SKM-1 treated with dmso at 0.1 percent for 144 hours (cell line): ENCODE measurements at regions not wholly inside any gene's neighbourhood (a gene's known extent, or its start where the extent isn't known, plus 50 kb on each side); places are given as distances from the start of the nearest gene placed in this dataset.
A peak's percentile ranks its signal among the peaks of the same experiment; 100 is the strongest.

Experiments
- DNase-seq: peaks from one replicate; lab custom pipeline; 2025; ENCODE audit not compliant: unreplicated experiment; lab: John Stamatoyannopoulos, UW

DNA sequence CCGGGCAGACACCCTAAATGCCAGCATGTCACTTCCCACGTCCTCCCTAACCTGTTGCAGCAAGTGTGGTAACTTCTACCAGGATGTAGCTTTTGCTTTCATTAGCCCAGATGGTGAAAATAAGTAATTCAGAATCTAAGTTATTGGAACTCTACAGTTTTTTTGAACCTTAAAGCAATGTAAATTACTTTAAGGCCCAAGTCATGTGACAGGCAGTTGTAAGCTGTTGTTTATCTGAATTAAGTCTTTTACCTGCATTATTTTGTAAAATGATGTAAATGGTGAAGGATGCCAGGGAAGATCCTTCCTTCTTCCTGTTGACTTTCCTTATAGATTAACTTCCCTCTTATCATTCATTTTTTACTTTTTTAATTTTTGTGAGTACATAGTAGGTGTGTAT, 670.2 kb downstream of the SEMA5A start:
- no peak for DNase-seq

DNA sequence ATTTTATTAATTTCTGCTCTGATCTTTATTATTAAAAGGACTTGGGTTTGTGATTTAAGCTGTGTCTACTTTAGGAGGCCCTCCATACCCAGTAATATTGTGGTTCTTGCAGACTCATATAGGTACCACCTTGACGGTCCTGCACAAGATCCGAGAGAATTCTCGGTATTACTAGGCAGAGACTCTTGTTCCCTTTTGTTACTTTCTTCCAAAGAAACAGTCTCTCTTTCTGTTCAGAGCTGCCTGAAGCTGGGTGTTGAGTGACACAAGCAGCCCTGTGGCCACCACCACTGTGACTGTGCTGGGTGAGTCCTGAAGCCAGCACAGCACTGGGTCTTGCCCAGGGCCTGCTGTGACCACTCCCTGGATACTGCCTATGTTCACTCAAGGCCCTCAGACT, 666.6 kb downstream of the SEMA5A start:
- DNase-seq: no peak

GRCh38 chr5:8884029-8884428, 661.8 kb downstream of the SEMA5A start:
- no peak for DNase-seq

DNA sequence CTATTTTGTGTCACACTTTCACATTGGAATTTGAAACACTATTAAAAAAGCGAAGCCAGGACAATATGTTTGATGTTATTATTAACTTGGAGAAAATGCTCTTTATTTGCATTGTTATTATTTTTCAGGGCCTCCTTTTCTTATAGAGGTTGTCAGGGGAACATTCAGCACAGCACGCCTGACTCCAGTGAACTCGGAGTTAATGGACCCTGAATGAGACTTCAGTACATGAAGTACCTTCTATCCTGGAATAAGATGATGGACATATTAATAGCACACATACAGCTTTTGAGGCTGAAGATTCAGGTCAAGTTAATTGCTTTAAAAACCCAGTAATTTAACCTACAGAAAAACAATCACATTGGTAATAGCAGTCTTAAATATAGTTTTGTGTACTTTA, 652.9 kb downstream of the SEMA5A start:
- DNase-seq: no peak

DNA sequence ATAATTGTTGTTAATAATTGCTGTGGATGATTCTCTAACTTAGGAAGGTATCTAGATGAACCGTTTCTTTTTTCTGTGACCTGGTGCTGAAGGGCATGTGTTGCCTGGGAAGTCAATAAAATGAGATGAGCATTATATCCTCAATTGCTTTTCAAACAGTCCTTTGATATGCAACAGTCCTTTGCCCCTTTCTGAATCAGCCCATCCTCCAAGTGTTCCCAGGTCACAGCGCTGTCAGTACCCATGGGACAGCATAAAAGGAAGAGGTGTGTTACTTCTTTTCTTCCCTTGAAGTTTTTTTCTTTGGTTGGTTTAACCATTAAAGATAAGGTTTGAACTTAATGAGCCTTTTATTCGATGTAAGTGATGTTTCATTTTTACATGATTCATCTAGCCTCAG, 651.8 kb downstream of the SEMA5A start:
- no peak for DNase-seq

- DNase-seq: no peak
Measured at GRCh38 chr5:8895062-8895461, 650.8 kb downstream of the SEMA5A start.

GRCh38 chr5:8895599-8895998, 650.3 kb downstream of the SEMA5A start:
- DNase-seq: no peak

DNA sequence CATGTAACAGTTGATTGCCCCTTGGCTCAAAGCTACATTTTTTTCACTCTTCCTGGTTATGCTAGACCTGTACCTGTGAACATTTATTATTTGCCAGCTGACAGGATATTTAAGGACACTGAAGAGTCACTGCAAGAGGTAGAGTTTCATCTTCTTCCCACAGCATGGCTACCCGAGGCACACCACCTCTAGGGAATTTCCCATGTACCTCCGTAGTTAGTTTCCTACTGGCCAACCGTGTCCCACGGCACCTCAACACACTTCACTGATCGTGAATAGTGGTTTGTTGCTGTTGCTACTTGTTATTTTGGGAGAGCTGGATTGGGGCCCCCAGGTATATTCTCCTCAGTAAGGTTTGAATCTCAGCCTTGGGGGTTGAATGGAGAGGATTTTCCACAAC, 648.6 kb downstream of the SEMA5A start:
- no peak for DNase-seq

GRCh38 chr5:8905021-8905420, 640.9 kb downstream of the SEMA5A start:
- DNase-seq: no peak

GRCh38 chr5:8906303-8906967, 639.4 kb downstream of the SEMA5A start:
- DNase-seq: no peak

DNA sequence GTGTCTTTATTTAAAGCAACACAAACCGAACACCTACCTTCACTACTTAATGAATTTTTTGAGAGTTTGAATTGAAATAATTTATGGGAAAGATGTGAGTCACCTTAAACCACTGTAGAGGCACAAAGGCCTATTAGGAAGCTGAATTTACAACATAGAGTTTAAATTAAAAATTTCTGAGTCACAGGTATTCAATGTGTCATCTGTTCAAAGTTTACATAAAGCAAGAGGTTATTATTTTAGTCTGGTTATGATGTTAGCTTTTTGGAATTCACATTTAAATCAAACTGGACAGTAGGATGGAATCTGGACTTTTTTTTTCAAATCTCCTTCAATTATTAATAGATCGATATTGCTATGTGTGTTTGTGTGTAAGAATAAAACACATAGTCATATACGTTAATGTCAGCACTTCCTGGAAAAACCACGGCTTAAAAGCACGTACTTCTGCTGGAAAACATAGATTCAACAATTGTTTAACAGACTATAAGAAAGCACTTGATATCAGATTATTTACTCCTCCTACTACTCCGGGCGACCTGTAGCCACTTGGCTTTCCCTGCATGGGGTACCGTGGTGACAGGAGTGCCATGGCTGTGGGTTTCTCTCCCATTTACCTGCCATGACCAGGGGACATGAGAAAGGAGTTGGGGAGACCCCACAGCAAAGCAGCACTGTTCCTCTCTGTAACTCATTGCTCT, 638.6 kb downstream of the SEMA5A start:
- DNase-seq: no peak

DNA sequence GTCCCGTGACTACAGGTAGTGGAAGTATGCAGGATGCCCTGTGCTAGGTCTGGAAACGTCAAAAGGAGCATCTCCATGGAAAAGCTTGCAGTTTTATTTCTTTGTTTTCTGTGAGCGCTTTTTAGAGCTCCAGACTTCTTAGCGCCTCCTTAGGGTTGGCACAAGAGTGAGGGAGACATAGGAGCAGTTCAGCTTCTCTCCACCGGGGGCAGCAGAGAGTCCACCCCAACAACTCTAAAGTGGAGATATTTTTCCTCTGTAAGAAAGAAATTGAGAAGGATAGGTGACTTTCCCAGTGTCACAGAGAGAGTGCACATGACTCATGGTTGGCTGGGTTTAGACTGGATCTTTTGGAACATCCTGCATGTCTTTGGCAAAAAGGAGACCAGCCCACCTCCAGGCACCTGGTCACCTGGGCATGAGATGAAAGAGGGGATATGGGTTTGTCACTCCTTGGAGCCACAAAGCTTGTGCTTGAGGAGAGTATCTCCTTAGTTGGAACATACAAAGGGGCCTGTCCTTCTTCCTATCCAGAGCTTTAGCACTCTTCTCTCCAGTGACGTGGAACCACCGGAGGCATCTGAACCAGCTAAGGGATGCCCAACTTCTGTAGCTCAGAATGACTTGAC, 637.7 kb downstream of the SEMA5A start:
- peak; percentile 2 for DNase-seq

- DNase-seq: no peak
Measured at GRCh38 chr5:8912106-8912505, 633.8 kb downstream of the SEMA5A start.

DNA sequence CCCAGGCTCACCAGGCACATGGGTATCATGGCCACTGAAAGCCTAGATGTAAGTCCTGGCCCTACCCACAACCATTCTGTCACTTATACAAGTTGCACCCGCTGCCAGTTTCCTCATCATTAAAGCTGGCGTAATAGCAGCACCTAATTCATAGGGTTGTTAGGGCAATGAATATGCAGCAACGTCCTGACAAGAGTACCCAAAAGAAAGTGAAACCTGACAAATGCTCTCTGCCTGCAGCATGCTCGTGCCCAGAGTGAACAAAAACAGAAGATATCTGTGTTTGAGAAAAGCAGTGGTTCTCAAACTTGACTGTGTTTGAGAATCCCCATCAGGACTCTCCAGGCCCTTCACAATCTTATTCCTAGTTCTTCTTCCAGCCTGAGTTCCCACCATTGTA, 632.4 kb downstream of the SEMA5A start:
- DNase-seq: no peak

GRCh38 chr5:8919096-8919495, 626.8 kb downstream of the SEMA5A start:
- DNase-seq: no peak

DNA sequence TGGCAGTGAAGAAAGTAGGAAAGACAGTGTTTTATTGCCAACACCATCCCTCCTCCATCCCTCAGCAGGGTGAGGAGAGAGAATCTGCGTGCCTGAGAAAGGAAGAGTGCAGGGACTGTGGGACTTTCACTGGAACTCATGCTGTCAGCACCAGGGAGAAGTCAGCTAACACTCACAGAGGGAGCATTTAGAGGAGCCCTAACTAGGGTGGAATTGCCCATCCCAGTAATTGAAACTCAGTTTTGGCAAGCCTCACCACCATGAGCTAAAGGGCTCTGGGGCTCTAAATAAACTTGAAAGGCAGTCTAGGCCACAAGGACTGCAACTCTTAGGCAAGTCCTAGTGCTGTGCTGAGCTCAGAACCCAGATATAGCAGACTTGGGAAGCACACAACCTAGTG, 622.3 kb downstream of the SEMA5A start:
- no peak for DNase-seq

GRCh38 chr5:8924054-8924793, 621.7 kb downstream of the SEMA5A start:
- DNase-seq: no peak

DNA sequence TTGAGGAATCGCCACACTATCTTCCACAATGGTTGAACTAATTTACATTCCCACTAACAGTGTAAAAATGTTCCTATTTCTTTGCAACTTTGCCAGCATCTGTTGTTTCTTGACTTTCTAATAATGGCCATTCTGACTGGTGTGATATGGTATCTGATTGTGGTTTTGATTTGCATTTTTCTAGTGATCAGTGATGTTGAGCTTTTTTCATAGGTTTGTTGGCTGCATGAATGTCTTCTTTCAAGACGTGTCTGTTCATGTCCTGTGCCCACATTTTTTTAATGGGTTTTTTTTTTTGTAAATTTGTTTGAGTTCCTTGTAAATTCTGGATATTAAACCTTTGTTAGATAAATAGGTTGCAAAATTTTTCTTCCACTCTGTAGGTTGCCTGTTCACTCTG, 615.9 kb downstream of the SEMA5A start:
- no peak for DNase-seq

DNA sequence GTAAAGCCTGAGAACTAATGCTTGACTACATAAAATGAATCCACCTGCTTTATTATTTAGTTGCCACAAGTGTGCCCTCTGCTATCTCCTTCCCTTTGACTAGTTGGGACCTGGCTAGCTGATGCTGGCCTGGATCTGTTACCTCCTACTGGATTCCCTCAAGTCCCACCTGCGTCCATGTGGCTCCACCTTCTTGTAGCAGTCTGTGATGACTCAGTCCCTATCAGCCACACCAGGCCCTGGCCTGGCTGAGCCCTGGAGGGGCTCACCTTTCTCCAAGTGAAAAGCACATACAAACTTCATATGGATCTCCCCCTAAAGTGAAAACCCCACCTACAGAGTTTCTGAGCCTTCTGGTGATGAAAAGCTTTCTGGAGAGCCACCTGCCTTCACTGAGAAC, 611.4 kb downstream of the SEMA5A start:
- no peak for DNase-seq

DNA sequence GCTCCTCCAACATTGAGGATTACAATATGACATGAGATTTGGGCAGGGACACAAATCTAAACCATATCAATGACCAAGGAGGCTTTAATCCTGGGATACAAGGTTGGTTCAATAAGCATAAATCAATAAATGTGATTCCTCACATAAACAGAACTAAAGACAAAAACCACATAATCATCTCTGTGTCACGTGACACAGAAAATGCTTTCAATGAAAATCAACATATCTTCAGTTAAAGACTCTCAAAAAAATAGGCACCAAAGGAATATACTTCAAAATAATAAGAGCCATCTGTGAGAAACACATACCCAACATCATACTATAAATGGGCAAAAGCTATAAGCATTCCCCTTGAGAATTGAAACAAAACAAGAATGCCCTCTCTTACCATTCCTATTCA, 604.9 kb downstream of the SEMA5A start:
- DNase-seq: no peak

GRCh38 chr5:8943301-8943700, 602.6 kb downstream of the SEMA5A start:
- no peak for DNase-seq

GRCh38 chr5:8944005-8944404, 601.9 kb downstream of the SEMA5A start:
- no peak for DNase-seq
